Neural crest cell (in vitro differentiated cells): ENCODE measurements at regions not wholly inside any gene's neighbourhood (a gene's known extent, or its start where the extent isn't known, plus 50 kb on each side); places are given as distances from the start of the nearest gene placed in this dataset.

ENCODE experiments used
- DNase-seq: peaks from one replicate; pipeline ENCODE4 v3.0.0; 2021; ENCODE audit warnings: low read depth, mixed read lengths, low spot score
- H3K27ac Mint-ChIP-seq: one replicate; pipeline ENCODE4 v1.8.0; 2021; ENCODE audit warnings: mild to moderate bottlenecking, mixed read lengths; ENCODE audit not compliant: unreplicated experiment
- H3K27me3 Mint-ChIP-seq: 2 replicates; pipeline ENCODE4 v1.8.0; 2021; ENCODE audit warnings: low read depth, mild to moderate bottlenecking, mixed read lengths
- H3K36me3 Mint-ChIP-seq: 2 replicates; pipeline ENCODE4 v1.8.0; 2021; ENCODE audit warnings: low read depth, mild to moderate bottlenecking, mixed read lengths
- H3K4me1 Mint-ChIP-seq: 2 replicates; pipeline ENCODE4 v1.8.0; 2021; ENCODE audit warnings: mixed read lengths
- H3K4me3 Mint-ChIP-seq: one replicate; pipeline ENCODE4 v1.8.0; 2021; ENCODE audit warnings: mild to moderate bottlenecking, mixed read lengths
- H3K9me3 Mint-ChIP-seq: 2 replicates; pipeline ENCODE4 v1.8.0; 2021; ENCODE audit warnings: mixed read lengths
- TF ChIP-seq, protein P1 (sequence below): fragments of 200-600 bp; sonication (generic); conservative IDR thresholded peaks from 2 replicates; pipeline ENCODE4 v1.5.0; 2021; ENCODE audit warnings: antibody characterized with exemption, mild to moderate bottlenecking

DNA sequence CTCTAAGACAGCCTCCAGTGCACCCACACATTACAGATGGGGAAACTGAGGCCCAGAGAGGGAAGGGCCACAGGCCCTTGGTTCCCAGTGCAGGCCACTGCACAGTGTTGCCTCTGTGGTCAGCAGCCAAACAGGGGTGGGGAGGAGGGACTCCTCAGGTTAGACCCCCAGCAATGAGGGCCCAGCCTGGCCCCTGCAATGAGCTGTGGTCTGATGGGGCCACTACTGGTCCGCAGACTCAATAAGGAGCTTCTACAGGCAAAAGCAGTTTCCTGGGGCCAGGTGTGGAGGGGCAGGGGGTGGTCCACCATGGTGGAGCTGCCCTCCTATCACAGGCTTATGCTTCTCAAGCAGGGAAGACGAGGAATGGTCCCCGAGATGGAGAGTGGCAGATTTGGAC lies 87.6 kb downstream of the HS1BP3 start:
- TF ChIP-seq, protein P1, sequence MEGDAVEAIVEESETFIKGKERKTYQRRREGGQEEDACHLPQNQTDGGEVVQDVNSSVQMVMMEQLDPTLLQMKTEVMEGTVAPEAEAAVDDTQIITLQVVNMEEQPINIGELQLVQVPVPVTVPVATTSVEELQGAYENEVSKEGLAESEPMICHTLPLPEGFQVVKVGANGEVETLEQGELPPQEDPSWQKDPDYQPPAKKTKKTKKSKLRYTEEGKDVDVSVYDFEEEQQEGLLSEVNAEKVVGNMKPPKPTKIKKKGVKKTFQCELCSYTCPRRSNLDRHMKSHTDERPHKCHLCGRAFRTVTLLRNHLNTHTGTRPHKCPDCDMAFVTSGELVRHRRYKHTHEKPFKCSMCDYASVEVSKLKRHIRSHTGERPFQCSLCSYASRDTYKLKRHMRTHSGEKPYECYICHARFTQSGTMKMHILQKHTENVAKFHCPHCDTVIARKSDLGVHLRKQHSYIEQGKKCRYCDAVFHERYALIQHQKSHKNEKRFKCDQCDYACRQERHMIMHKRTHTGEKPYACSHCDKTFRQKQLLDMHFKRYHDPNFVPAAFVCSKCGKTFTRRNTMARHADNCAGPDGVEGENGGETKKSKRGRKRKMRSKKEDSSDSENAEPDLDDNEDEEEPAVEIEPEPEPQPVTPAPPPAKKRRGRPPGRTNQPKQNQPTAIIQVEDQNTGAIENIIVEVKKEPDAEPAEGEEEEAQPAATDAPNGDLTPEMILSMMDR: no peak
- Mint-ChIP-seq H3K9me3 (no peaks in the 10 kb centered on the region), H3K27ac (no peak overlapping the region), H3K4me3 (no peak overlapping the region), H3K4me1 (peaks cover 61% of the 10 kb centered on the region), H3K36me3 (no peaks in the 10 kb centered on the region), H3K27me3 (no peaks in the 10 kb centered on the region)
- no peak for DNase-seq

DNA sequence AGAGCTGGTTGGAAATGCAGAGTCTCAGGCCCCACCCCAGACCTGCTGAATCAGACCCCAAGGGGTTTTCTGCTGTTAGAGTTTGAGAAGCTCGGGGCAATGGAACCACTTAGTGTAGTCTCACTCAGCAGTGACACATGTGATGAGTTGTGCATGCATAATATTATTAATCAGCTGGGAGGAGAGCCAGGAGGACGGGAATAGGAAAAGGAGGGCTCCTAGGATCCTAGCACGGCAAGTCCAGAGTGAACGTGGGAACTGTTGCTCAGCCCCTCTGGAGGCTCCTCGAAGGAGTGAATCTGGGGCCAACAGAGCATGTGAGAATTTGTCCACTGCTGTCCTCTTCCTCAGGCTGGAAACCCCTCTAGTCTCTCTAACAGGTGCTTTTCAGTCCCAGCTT lies 87.1 kb downstream of the HS1BP3 start:
- Mint-ChIP-seq H3K9me3 (no peaks in the 10 kb centered on the region), H3K4me3 (no peak overlapping the region), H3K4me1 (peaks cover 63% of the 10 kb centered on the region), H3K27me3 (no peaks in the 10 kb centered on the region), H3K36me3 (no peaks in the 10 kb centered on the region), H3K27ac (no peak overlapping the region)
- TF ChIP-seq, protein P1: no peak
- no peak for DNase-seq

DNA sequence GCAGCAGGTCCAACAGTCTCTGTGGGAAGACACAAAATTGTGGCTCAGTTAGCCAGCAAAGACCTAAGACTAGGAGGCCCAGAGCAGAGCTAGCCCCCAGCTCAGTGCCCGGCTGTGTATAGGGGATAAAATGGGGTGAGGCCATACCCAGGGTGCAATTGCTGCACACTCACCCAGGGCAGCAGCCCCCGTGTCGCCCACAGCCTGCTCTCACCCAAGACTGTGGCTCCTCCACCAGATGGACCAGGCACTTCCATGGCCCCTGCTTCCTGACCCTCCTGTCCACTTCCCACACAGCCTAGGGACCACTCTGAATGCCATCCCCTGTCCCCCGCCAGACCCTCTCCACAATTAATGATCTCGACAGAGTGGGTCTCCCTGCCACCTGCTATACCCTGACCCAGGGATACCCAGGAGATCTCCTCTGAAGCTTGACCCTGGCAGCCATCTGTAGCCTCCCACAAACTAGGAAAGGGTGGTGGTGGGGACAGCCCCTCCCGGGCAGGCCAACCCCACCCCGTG lies 85.7 kb downstream of the HS1BP3 start:
- DNase-seq: no peak
- Mint-ChIP-seq H3K27me3 (no peaks in the 10 kb centered on the region), H3K9me3 (no peaks in the 10 kb centered on the region), H3K27ac (peak overlapping the region; percentile 88), H3K4me3 (no peak overlapping the region), H3K4me1 (peaks cover 76% of the 10 kb centered on the region), H3K36me3 (no peaks in the 10 kb centered on the region)
- TF ChIP-seq, protein P1: no peak

GRCh38 chr2:20565623-20566236 lies 85.2 kb downstream of the HS1BP3 start:
- H3K27ac Mint-ChIP-seq: no peak overlapping the region
- DNase-seq: no peak
- no peak overlapping the region for H3K4me3 Mint-ChIP-seq
- no peaks in the 10 kb centered on the region for H3K27me3 Mint-ChIP-seq
- no peaks in the 10 kb centered on the region for H3K9me3 Mint-ChIP-seq
- H3K4me1 Mint-ChIP-seq: peaks cover 77% of the 10 kb centered on the region
- H3K36me3 Mint-ChIP-seq: no peaks in the 10 kb centered on the region
- TF ChIP-seq, protein P1: no peak

DNA sequence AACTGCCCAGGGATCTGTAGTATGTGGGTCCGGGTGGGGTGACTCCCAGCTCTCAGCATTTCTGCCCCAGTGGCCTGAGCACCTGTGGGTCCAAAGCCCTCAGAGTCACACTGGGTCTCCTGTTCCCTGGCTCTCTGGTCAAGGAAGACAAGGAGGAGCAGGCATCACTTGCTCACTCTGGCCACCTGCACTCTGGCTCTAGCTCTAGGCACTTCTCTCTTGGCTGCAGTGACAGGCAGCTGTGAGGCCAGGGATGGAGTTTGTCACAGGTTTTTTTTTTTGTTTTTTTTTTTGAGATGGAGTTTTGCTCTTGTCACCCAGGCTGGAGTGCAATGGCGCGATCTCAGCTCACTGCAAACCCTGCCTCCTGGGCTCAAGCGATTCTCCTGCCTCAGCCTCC lies 84.6 kb downstream of the HS1BP3 start:
- TF ChIP-seq, protein P1: no peak
- no peaks in the 10 kb centered on the region for H3K27me3 Mint-ChIP-seq
- no peak overlapping the region for H3K4me3 Mint-ChIP-seq
- no peak overlapping the region for H3K27ac Mint-ChIP-seq
- H3K36me3 Mint-ChIP-seq: no peaks in the 10 kb centered on the region
- DNase-seq: no peak
- no peaks in the 10 kb centered on the region for H3K9me3 Mint-ChIP-seq
- peaks cover 77% of the 10 kb centered on the region for H3K4me1 Mint-ChIP-seq
